Embryonic facial prominence (tissue), 1 donor: ENCODE measurements at regions not wholly inside any gene's neighbourhood (a gene's known extent, or its start where the extent isn't known, plus 50 kb on each side); places are given as distances from the start of the nearest gene placed in this dataset.

Source experiments
- DNase-seq: peaks from one replicate; pipeline ENCODE4 v3.0.0-alpha.2; 2016; ENCODE audit errors: extremely low spot score

GRCh38 chr4:180564448-180564847 is 1678.8 kb upstream of the TENM3 start:
- no peak for DNase-seq

- no peak for DNase-seq
Observed at GRCh38 chr4:180565856-180566431, 1677.3 kb upstream of the TENM3 start.

GRCh38 chr4:180566492-180566891 is 1676.7 kb upstream of the TENM3 start:
- no peak for DNase-seq

- DNase-seq = no peak
Observed at GRCh38 chr4:180567080-180567479, 1676.1 kb upstream of the TENM3 start.

GRCh38 chr4:180571516-180572055 is 1671.6 kb upstream of the TENM3 start:
- no peak for DNase-seq

- no peak for DNase-seq
Observed at GRCh38 chr4:180578175-180578574, 1665.0 kb upstream of the TENM3 start.

- no peak for DNase-seq
Observed at GRCh38 chr4:180581061-180581460, 1662.1 kb upstream of the TENM3 start.

- DNase-seq = no peak
Observed at GRCh38 chr4:180587379-180587778, 1655.8 kb upstream of the TENM3 start.

GRCh38 chr4:180589575-180589974 is 1653.6 kb upstream of the TENM3 start:
- no peak for DNase-seq

- DNase-seq = no peak
Observed at GRCh38 chr4:180596888-180597483, 1646.2 kb upstream of the TENM3 start.

- no peak for DNase-seq
Observed at GRCh38 chr4:180598281-180598680, 1644.9 kb upstream of the TENM3 start.

GRCh38 chr4:180603791-180604190 is 1639.4 kb upstream of the TENM3 start:
- no peak for DNase-seq

GRCh38 chr4:180610324-180610723 is 1632.9 kb upstream of the TENM3 start:
- no peak for DNase-seq

GRCh38 chr4:180615746-180616145 is 1627.5 kb upstream of the TENM3 start:
- no peak for DNase-seq

- DNase-seq = no peak
Observed at GRCh38 chr4:180617196-180617595, 1626.0 kb upstream of the TENM3 start.

- DNase-seq = no peak
Observed at GRCh38 chr4:180618396-180618795, 1624.8 kb upstream of the TENM3 start.

GRCh38 chr4:180619440-180619839 is 1623.8 kb upstream of the TENM3 start:
- no peak for DNase-seq

GRCh38 chr4:180622254-180622653 is 1620.9 kb upstream of the TENM3 start:
- DNase-seq = no peak

GRCh38 chr4:180625653-180626052 is 1617.5 kb upstream of the TENM3 start:
- no peak for DNase-seq

- no peak for DNase-seq
Observed at GRCh38 chr4:180630012-180630665, 1613.1 kb upstream of the TENM3 start.

GRCh38 chr4:180634306-180634705 is 1608.9 kb upstream of the TENM3 start:
- DNase-seq = no peak

- no peak for DNase-seq
Observed at GRCh38 chr4:180635281-180635680, 1607.9 kb upstream of the TENM3 start.
